Right lobe of liver (tissue), 6 donors: ENCODE measurements at regions not wholly inside any gene's neighbourhood (a gene's known extent, or its start where the extent isn't known, plus 50 kb on each side); places are given as distances from the start of the nearest gene placed in this dataset.

Experiments used
- ATAC-seq, 4 donors: fragments of 200-7000 bp; cut with Tn5 transposase; one replicate each; pipeline ENCODE4 v1.9.1; 2020; ENCODE audit warnings: mild to moderate bottlenecking in 4 of 4, moderate library complexity in 4 of 4
- DNase-seq, 3 donors: peaks; one replicate each; pipeline ENCODE4 v3.0.0-alpha.2; 2020
- H3K27ac ChIP-seq, 3 donors: fragments of 200-600 bp; one replicate each; pipeline ENCODE4 v1.8.0; 2022
- H3K27me3 ChIP-seq, 2 donors: fragments of 200-600 bp; one replicate each; pipeline ENCODE4 v1.8.0; 2022
- H3K36me3 ChIP-seq, 4 donors: fragments of 200-600 bp; sonication (generic) in 1 of 4; one replicate each; pipeline versions ENCODE4 v1.5.1 to v1.8.0; 2017 to 2022; ENCODE audit warnings: control low read depth in 1 of 4
- H3K4me1 ChIP-seq, 4 donors: fragments of 200-600 bp; sonication (generic) in 1 of 4; one replicate each; pipeline versions ENCODE4 v1.5.1 to v1.8.0; 2017 to 2022; ENCODE audit warnings: control low read depth in 1 of 4
- H3K4me3 ChIP-seq, 3 donors: fragments of 200-600 bp; one replicate each; pipeline ENCODE4 v1.8.0; 2022
- H3K9me3 ChIP-seq, 4 donors: fragments of 200-600 bp; sonication (generic) in 1 of 4; one replicate each; pipeline versions ENCODE4 v1.5.1 to v1.8.0; 2017 to 2022; ENCODE audit warnings: control low read depth in 1 of 4
- CTCF ChIP-seq, 4 donors: fragments of 200-600 bp in 3 of 4; fragments of 450-650 bp in 1 of 4; IDR thresholded peaks; one replicate each; pipeline versions ENCODE4 v1.5.1 to v1.8.0; 2016 to 2022; ENCODE audit warnings: antibody characterized with exemption in 4 of 4, mild to moderate bottlenecking in 2 of 4
- POLR2A ChIP-seq: fragments of 450-650 bp; IDR thresholded peaks from one replicate; pipeline ENCODE4 v1.6.1; 2017; ENCODE audit warnings: antibody characterized with exemption, mild to moderate bottlenecking
- WGBS: methylation state at CpG from one replicate; pipeline ENCODE4 v1.1.6; 2018; ENCODE audit warnings: low coverage, low lambda C conversion rate; ENCODE audit not compliant: insufficient coverage; ENCODE audit errors: missing lambda C conversion rate; 5-methylcytosine and 5-hydroxymethylcytosine counted together
- intact Hi-C, 2 donors: fragments of 100-400 bp; cut with DNase I; formaldehyde crosslinking; loops; one replicate each; pipeline versions ENCODE4 v1.11.2 to v1.14.1; 2022
- donor health status: DM: no; HTN: yes; CAD: no.
- donor health status: DM: no; HTN: no; CAD: no.
- donor health status: DM: no; HTN: no; CAD: no.
- donor health status: DM: no; HTN: yes; CAD: no.
- donor health status: DM: no; HTN: yes; CAD: no.

GRCh38 chr12:76698966-76699365 lies 64.9 kb upstream of the ZDHHC17 start:
- ATAC-seq: no peak
- Histone ChIP-seq H3K9me3 (no peaks in the 10 kb centered on the region), H3K27ac (no peak overlapping the region), H3K27me3 (no peaks in the 10 kb centered on the region), H3K36me3 (no peaks in the 10 kb centered on the region), H3K4me1 (no peaks in the 10 kb centered on the region), H3K4me3 (no peak overlapping the region)
- intact Hi-C loops: no loop called here
- WGBS: 76% methylated on average over 6 of the region's 7 CpGs
- TF ChIP-seq POLR2A (no peak), CTCF (IDR thresholded peaks at IDR 0.05) (no peak)
- DNase-seq: no peak

- ATAC-seq (no peak), DNase-seq (no peak)
- no peak overlapping the region for H3K4me3 ChIP-seq
- intact Hi-C loops: no loop called here
- WGBS: 20% methylated on average over 1 of the region's 1 CpG
- no peak for TF ChIP-seq POLR2A
- no peaks in the 10 kb centered on the region for H3K9me3 ChIP-seq
- H3K4me1 ChIP-seq: no peaks in the 10 kb centered on the region
- no peaks in the 10 kb centered on the region for H3K36me3 ChIP-seq
- H3K27me3 ChIP-seq: no peaks in the 10 kb centered on the region
- no peak overlapping the region for H3K27ac ChIP-seq
These were observed 62.2 kb upstream of the ZDHHC17 start for GRCh38 chr12:76701690-76702089.

- Histone ChIP-seq H3K9me3 (no peaks in the 10 kb centered on the region), H3K4me3 (no peak overlapping the region), H3K27ac (no peak overlapping the region), H3K27me3 (no peaks in the 10 kb centered on the region), H3K36me3 (no peaks in the 10 kb centered on the region), H3K4me1 (no peaks in the 10 kb centered on the region)
- DNase-seq: no peak
- no peak for TF ChIP-seq CTCF (IDR thresholded peaks at IDR 0.05)
- TF ChIP-seq POLR2A: no peak
- intact Hi-C loops: no loop called here
- no peak for ATAC-seq
- 100% methylated on average over 4 of the region's 4 CpGs for WGBS
These were observed 61.0 kb upstream of the ZDHHC17 start for GRCh38 chr12:76702946-76703345.

GRCh38 chr12:76704693-76705092 lies 59.2 kb upstream of the ZDHHC17 start:
- no peaks in the 10 kb centered on the region for H3K9me3 ChIP-seq
- no peak for DNase-seq
- intact Hi-C loops: no loop called here
- ATAC-seq: no peak
- no peaks in the 10 kb centered on the region for H3K27me3 ChIP-seq
- H3K4me1 ChIP-seq: no peaks in the 10 kb centered on the region
- no peaks in the 10 kb centered on the region for H3K36me3 ChIP-seq
- 91% methylated on average over 2 of the region's 2 CpGs for WGBS
- TF ChIP-seq POLR2A (no peak), CTCF (IDR thresholded peaks at IDR 0.05) (no peak)
- H3K27ac ChIP-seq: no peak overlapping the region
- H3K4me3 ChIP-seq: no peak overlapping the region

- Histone ChIP-seq H3K9me3 (no peaks in the 10 kb centered on the region), H3K27me3 (no peaks in the 10 kb centered on the region), H3K27ac (no peak overlapping the region), H3K36me3 (no peaks in the 10 kb centered on the region), H3K4me1 (no peaks in the 10 kb centered on the region), H3K4me3 (no peak overlapping the region)
- DNase-seq (no peak), ATAC-seq (no peak)
- intact Hi-C loops: no loop called here
- no peak for TF ChIP-seq CTCF (IDR thresholded peaks at IDR 0.05)
- TF ChIP-seq POLR2A: no peak
These were observed 57.8 kb upstream of the ZDHHC17 start for GRCh38 chr12:76706101-76706500.
